Nephron progenitor cell (in vitro differentiated cells): ENCODE measurements at regions not wholly inside any gene's neighbourhood (a gene's known extent, or its start where the extent isn't known, plus 50 kb on each side); places are given as distances from the start of the nearest gene placed in this dataset.

Experiments used
- DNase-seq: peaks from one replicate; pipeline ENCODE4 v3.0.0; 2021
- H3K27ac Mint-ChIP-seq: 2 replicates; pipeline ENCODE4 v1.8.0; 2021; ENCODE audit warnings: mild to moderate bottlenecking, moderate library complexity, mixed read lengths
- H3K27me3 Mint-ChIP-seq: 2 replicates; pipeline ENCODE4 v1.8.0; 2021; ENCODE audit warnings: mild to moderate bottlenecking, low read depth, mixed read lengths; ENCODE audit not compliant: poor library complexity
- H3K36me3 Mint-ChIP-seq: 2 replicates; pipeline ENCODE4 v1.8.0; 2021; ENCODE audit warnings: low read depth, mixed read lengths
- H3K4me1 Mint-ChIP-seq: 2 replicates; pipeline ENCODE4 v1.8.0; 2021; ENCODE audit warnings: mixed read lengths
- H3K4me3 Mint-ChIP-seq: 2 replicates; pipeline ENCODE4 v1.8.0; 2021; ENCODE audit warnings: mild to moderate bottlenecking, moderate library complexity, mixed read lengths
- H3K9me3 Mint-ChIP-seq: 2 replicates; pipeline ENCODE4 v1.8.0; 2021; ENCODE audit warnings: mild to moderate bottlenecking, moderate library complexity, mixed read lengths
- CTCF ChIP-seq: fragments of 200-600 bp; sonication (generic); IDR thresholded peaks from 2 replicates; pipeline ENCODE4 v1.5.0; 2021; ENCODE audit warnings: antibody characterized with exemption

GRCh38 chr3:153681057-153681456 is 440.1 kb upstream of the ARHGEF26 start:
- no peaks in the 10 kb centered on the region for H3K27me3 Mint-ChIP-seq
- no peak overlapping the region for H3K4me3 Mint-ChIP-seq
- DNase-seq, result no peak
- H3K4me1 Mint-ChIP-seq, result no peaks in the 10 kb centered on the region
- H3K36me3 Mint-ChIP-seq, result no peaks in the 10 kb centered on the region
- TF ChIP-seq CTCF, result no peak
- no peak overlapping the region for H3K27ac Mint-ChIP-seq
- H3K9me3 Mint-ChIP-seq, result no peaks in the 10 kb centered on the region

- no peak overlapping the region for H3K4me3 Mint-ChIP-seq
- H3K4me1 Mint-ChIP-seq, result no peaks in the 10 kb centered on the region
- TF ChIP-seq CTCF, result no peak
- no peak overlapping the region for H3K27ac Mint-ChIP-seq
- H3K27me3 Mint-ChIP-seq, result no peaks in the 10 kb centered on the region
- no peak for DNase-seq
- no peaks in the 10 kb centered on the region for H3K9me3 Mint-ChIP-seq
- no peaks in the 10 kb centered on the region for H3K36me3 Mint-ChIP-seq
These were observed 432.7 kb upstream of the ARHGEF26 start for GRCh38 chr3:153688301-153689120.

- no peaks in the 10 kb centered on the region for H3K36me3 Mint-ChIP-seq
- no peak for DNase-seq
- TF ChIP-seq CTCF, result no peak
- no peaks in the 10 kb centered on the region for H3K4me1 Mint-ChIP-seq
- H3K9me3 Mint-ChIP-seq, result no peaks in the 10 kb centered on the region
- no peak overlapping the region for H3K4me3 Mint-ChIP-seq
- no peaks in the 10 kb centered on the region for H3K27me3 Mint-ChIP-seq
- H3K27ac Mint-ChIP-seq, result peak overlapping the region; percentile 30
These were observed 428.0 kb upstream of the ARHGEF26 start for GRCh38 chr3:153693207-153693606.

GRCh38 chr3:153702106-153702505 is 419.1 kb upstream of the ARHGEF26 start:
- H3K36me3 Mint-ChIP-seq, result no peaks in the 10 kb centered on the region
- no peak overlapping the region for H3K27ac Mint-ChIP-seq
- H3K9me3 Mint-ChIP-seq, result no peaks in the 10 kb centered on the region
- TF ChIP-seq CTCF, result no peak
- no peak for DNase-seq
- no peak overlapping the region for H3K4me3 Mint-ChIP-seq
- no peaks in the 10 kb centered on the region for H3K27me3 Mint-ChIP-seq
- H3K4me1 Mint-ChIP-seq, result peaks cover 14% of the 10 kb centered on the region

GRCh38 chr3:153704115-153704514 is 417.1 kb upstream of the ARHGEF26 start:
- Mint-ChIP-seq H3K9me3 (no peaks in the 10 kb centered on the region), H3K27ac (no peak overlapping the region), H3K4me1 (peaks cover 15% of the 10 kb centered on the region), H3K27me3 (no peaks in the 10 kb centered on the region), H3K4me3 (no peak overlapping the region), H3K36me3 (no peaks in the 10 kb centered on the region)
- DNase-seq, result no peak
- no peak for TF ChIP-seq CTCF

- peak overlapping the region; percentile 78 for H3K27ac Mint-ChIP-seq
- TF ChIP-seq CTCF, result no peak
- no peaks in the 10 kb centered on the region for H3K27me3 Mint-ChIP-seq
- peaks cover 15% of the 10 kb centered on the region for H3K4me1 Mint-ChIP-seq
- peaks cover 8% of the 10 kb centered on the region for H3K9me3 Mint-ChIP-seq
- H3K4me3 Mint-ChIP-seq, result no peak overlapping the region
- DNase-seq, result no peak
- peaks cover 4% of the 10 kb centered on the region for H3K36me3 Mint-ChIP-seq
These were observed 414.5 kb upstream of the ARHGEF26 start for GRCh38 chr3:153706706-153707105.
